HG03460 (cell line): ENCODE measurements at regions not wholly inside any gene's neighbourhood (a gene's known extent, or its start where the extent isn't known, plus 50 kb on each side); places are given as distances from the start of the nearest gene placed in this dataset.

ENCODE experiments used
- ATAC-seq: cut with Tn5 transposase; IDR thresholded peaks from one replicate; pipeline ENCODE4 v1.9.1; 2021; ENCODE audit not compliant: unreplicated experiment

DNA sequence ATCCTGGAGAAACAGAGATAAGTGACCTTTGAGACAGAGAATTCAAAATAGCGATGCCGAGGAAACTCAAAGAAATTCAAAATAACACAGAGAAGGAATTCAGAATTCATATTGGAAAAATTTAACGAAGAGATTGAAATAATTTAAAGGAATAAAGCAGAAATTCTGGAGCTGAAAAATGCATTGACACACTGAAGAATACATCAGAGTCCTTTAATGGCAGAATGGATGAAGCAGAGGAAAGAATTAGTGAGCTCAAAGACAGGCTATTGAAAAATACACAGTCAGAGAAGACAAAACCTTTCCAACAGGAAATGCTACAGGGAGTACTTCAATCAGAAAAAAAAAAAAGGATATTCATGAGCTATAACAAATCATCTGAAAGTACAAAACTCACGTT lies 185.8 kb downstream of the PARM1 start:
- ATAC-seq: no peak

DNA sequence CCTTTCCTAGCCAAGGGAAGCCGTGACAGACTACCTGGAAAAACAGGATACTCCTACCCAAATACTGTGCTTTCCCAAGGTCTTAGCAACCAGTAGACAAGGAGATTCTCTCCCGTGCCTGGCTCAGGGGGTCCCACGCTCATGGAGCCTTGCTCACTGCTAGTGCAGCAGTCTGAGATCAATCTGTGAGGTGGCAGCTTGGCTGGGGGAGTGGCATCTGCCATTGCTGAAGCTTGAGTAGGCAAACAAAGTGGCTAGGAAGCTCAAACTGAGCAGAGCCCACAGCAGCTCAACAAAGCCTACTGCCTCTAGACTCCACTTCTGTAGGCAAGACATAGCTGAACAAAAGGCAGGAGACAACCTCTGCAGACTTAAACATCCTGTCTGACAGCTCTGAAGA lies 177.1 kb downstream of the PARM1 start:
- no peak for ATAC-seq

DNA sequence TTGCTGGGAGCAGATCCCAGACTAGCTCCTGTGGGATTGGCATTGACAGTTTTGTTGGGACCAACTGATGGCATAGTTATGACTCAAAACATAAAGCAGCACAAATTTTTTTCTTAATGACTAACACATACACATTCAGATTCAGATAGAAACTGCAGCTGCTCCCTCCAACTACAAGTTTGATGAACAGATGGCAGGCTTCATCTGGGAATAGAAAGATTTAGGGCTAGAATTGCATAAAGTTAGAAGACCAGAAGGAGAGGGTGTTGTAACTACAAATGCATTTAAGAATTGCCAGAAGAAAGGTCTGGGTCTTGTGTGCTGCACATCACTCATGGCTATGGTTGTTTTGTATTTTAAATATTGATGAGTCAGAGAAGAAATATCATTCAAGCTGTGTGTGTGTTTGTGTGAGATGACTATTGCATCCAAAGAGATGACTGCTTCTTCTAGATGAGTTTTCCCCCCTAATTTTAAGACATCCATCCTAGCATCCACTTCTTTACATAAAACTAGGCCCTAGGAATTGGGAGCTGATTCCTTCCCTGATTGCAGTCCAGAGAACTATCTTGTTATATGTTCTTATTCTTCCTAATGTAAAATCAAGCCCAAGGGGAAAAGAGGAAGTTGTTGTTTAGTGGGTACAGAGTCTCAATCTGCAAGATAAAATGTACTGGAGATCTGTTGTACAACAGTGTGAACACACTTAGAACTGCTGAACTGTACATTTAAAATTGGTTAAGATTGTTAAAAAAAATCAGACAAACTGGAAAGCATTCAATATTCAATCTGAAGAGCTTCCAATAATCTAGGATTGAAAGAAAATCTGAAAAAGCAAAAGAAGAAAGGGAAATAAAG lies 175.1 kb downstream of the PARM1 start:
- ATAC-seq: peak; percentile 64

DNA sequence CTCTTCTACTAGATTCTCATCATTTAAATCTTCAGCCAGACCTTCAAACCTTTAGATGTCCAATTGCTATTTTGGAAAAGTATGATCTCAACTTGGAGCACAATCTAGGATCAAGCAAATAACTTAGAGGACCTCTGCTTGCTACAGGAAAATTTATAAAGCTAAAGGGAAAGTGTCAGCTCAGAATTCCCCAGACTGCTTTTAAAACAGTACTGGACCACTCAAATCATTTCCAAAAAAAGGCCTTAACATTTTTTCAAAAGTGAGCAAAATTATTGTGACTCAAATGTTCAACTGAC lies 169.8 kb downstream of the PARM1 start:
- ATAC-seq: no peak

DNA sequence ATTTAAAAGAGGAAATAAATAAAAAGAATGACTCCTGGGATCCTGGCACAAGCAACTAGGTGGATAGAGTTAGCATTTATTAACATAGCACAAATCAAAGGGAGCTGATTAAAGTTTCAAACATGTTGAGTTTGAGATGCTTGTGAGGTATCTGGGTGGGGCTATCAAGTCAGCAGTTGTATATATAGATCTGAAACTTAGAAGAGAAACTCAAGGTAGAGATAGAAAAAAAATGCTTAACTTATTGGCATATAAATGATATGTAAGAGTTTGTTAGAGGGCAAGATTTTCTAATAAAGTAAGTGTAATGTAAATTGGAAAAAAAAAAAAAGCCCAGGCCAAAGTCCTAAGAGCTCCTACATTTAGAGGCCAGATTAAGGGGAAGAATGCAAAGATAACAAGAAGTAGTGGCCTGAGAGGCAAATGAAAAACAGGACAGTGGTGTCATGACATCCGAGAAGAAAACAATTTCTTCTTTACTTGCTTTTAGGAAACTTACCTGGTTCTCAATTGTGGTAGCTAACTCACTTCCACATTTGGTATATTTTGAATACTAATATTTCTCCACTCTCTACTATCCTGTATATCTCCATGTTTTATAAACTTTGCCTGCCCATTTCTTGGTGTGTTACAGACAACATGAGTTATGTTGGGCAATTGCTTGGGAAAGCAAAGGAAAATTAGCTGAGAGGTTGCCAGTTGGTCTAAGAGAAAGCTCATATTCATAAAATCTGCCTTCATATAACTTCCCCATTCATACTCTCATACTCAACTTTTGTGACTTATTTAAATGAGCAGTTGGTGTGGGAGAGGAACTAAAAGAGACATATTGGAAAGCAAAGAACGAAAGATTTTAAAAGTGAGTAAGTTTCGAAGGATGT lies 169.2 kb downstream of the PARM1 start:
- ATAC-seq: peak; percentile 42
